Stimulated activated CD4-positive, alpha-beta T cell treated with anti-CD3 and anti-CD28 coated beads, Interleukin-1b, Interleukin-23, amount 100 ng/mL, for 24 hours (primary cell): ENCODE measurements at regions not wholly inside any gene's neighbourhood (a gene's known extent, or its start where the extent isn't known, plus 50 kb on each side); places are given as distances from the start of the nearest gene placed in this dataset.
"Not testable (repeated sequence)": the region's sequence is repeated elsewhere in the genome, so short reads cannot be mapped to it uniquely, and the experiment has no call there.

Source experiments
- DNase-seq, 4 experiments: peaks; one replicate each; pipeline ENCODE4 v3.0.0-alpha.2; 2020; ENCODE audit warnings: low read depth in 4 of 4, low spot score in 1 of 4

DNA sequence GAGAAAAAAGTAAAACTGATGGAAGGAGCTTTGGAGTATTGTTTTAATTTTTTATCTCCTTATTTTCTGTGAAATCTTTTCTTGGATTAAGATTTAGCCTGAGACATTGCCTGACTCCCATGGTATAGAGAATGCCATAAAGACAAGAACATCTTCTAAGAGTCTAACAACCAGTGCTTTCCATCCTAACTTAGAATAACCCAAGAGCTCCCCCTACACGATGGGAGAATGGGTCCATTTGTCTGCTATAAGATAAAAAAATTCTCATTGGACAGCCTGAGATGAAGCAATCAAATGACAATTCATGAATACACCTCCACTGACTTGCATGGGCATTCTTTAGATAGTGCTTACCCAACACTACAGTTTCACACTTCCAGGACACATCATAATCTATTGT, 478.1 kb downstream of the TTLL7 start:
- DNase-seq = no peak

DNA sequence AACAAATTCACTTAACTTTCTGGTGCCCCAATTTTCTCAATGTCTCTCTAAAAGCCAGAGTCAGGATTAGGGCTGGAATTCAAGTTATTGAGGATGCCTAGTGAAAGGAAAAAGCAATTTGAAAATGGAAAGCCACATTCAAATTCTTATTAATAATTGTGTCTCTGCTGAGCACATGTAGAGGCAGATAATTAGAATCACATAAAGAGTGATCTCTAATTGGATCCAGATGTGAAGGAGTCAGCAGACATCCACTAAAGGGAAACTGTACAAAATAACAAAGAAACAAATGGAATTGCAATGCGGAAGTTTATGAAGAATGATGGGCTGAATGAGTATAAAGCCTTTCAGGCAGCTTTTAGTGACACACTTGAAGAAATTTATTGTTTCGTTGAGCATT, 482.6 kb downstream of the TTLL7 start:
- no peak for DNase-seq

DNA sequence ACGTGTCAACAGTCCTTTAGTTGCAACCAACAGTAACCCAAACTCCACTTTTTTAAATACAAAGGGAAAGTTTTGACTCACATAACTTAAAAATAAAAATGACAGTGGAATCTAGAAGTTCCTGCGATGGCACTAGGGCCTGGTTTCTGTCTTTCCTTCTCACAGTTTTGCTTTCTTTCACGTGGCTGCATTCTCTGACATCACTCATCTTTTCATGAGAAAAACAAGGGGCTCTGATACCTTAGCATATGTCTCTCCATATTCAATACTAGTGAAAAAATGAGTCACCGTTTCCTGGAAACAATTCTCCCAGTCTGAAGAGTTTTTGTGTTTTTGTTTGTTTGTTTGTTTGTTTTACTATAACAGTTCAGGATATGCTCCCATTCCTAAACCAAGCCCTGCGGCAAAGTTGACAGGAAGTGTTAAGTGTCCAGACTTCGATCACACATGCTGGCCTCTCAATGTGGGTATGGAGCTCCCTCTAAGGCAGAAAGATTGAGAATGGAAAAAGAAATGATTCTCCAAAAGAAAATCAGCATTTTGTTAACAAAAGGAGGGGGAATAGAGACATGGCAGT, 483.3 kb downstream of the TTLL7 start:
- DNase-seq = no peak

DNA sequence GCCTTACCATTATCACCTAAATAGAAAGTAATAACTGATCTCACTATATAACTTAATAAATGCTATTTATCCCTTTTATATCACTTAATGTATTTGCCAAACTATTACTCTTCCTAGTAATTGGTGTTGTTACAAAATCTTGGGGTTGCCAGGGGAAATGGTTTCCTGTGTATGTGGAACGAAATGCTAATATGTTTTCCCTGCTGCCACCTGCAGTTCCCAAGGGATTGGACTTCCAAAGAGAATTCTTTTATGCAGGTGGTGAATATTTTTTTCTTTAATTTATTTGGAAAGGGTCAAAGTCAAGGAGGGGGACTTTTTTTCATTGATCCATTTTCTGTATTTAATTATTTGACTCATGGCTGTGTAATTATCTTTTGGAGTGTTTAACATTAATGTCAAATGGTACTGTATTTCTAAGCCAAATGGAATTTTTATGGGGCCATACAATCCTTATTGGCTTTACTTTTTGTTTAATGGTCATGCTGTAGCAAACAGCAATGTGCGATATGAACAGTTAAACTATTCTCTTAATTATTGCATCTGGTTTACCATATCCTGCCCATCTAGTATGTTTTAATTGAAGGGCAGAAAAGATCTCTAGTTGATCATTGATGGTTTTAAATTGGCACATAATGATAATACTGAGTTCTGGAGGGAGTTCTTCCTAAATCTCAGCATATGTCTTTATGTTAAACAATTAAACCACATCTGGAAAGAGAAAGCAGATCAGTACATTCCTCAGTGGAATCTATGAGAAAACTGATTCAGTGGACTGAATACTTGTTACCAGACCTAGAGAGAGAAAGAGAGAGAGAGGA, 486.3 kb downstream of the TTLL7 start:
- no peak for DNase-seq

DNA sequence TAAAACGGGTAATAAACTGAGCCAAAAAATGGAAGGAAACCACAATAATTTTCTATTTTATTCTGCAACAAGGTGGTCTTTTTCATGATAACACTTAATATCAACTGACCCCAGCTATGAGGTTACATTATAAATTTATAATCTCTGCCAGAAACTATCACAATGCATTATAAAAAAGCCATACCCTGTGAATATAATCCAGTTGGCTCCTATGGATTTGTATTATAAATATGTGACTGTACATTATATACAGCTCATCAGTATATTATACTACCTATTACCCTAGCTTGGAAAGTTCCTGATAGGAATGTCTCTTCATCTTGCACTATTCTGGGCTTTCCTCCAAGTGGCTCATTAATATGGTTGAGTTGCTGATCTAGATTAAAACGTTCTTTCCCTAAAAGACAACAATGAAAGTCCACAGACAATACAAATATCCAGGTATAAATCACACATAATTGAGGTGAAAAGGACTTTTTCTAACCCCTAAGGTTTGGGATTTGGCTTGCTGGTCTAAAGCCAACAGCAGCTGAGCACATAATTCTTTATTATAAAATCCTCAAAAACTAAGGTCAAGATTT, 487.7 kb downstream of the TTLL7 start:
- DNase-seq = no peak

DNA sequence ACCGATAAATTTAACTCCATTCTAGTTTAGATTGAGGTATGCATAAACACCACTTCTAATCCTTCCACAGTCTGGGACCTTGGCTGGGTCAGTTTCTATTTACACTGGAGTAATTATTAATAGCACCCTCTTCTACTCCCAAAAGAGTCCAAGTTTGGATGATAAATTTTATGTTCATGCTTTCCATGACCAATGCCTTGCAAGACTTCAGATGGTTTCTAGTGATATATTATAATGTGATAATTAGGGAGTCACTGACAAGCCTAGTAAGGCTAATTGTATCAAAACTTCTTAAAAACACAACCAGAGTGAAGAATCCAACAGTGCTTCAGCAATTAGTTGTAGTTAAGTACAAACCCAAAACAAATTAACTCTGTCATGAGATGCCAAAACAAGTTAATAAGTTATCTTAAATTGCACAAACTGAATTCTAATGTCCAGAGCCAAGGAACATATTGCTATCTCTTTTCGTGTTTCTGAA, 489.6 kb downstream of the TTLL7 start:
- no peak for DNase-seq

DNA sequence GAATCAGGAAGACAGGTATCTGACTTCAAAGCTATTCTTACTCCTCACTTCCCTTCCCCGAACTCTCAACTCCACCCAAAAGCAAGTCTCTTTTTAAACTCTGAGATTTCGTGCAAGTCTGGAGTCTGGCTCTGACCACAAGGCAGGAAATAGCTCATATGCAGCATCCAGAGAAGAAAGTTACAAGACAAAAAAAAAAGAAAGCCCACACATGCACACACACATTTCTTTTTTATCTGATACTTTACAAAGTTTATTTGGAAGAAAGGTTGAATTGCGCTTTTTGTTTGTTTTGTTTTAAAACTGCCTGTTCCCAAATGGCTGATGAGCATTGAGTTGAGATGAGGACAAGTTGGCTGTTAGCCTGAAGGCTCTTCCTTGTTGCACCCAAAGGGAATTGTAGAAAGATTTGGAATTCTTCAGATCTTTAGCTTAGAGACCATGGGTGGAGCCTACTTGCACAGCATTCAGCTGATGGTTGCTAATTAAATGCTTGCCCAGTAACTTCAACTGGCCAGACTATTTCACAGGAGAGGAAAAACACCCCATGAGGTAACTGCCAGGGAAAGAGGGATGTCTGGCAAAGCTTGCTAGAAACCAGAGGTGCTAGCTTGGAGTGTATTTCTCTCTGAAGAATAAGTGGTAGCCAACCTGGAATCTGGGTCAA, 490.3 kb downstream of the TTLL7 start:
- DNase-seq = no peak

DNA sequence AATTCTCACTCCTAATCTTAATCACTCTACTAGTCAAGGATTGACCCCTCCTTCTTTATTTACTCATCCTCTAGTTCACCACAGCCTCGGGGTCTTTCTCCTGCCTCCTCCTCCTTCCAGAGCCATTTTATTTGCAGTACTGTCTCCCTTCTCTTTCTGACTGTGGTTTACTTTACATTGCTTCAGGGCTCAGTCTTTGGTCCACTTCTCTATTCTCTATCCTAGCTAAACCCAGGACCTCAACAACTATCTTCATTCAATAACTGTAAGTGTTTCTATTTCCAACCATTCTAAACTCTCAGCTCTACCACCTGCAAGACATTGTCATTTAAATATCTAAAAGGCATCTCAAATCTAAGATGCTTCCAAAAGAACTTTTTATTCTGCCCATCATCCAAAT, 493.8 kb downstream of the TTLL7 start:
- DNase-seq = no peak

DNA sequence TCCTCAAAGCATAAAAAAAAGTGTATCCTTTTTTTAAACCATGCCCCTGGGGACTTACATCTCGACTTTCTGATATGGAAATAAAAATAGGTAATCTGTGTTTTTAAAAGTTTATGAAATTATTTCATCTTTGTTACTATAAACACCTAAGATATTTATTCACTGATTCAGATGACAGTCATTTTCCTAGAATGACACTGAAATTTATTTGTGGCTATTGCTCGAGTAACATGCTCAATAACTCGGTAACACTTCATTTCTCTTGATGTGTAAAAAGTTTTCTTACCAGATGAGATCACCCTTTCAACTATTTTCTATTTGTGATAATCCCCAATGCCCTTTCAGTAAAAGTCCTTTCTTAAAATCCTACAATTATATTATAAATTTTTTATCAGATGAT, 495.8 kb downstream of the TTLL7 start:
- DNase-seq = no peak

DNA sequence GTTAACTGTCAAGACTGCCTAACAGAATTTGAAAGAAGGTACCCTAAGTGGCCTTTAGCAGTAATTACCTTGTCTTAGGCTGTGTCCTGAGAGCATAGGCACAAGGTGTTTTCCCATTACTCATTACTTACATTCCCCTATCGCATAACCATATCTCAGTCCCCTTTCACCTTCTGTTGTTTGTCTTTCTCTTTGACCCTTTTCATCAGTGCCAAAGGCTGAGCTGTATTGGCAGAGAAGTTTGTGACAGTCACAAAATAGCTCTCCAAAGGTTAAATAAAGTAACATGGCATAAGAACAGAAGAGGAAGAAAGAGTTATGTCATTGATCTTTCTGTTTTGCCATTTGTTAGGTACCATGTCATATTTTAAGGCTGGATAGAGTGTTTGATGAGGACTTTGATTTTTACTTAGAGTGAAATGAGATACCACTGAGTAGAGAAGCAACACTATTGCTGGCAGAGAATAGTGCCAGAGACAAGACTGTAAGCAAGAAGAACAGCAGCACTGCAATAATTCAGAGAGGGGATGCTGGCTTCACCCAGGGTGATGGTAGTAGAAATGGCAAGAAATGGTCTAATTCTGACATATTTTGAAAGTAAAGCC, 497.8 kb downstream of the TTLL7 start:
- DNase-seq = no peak

DNA sequence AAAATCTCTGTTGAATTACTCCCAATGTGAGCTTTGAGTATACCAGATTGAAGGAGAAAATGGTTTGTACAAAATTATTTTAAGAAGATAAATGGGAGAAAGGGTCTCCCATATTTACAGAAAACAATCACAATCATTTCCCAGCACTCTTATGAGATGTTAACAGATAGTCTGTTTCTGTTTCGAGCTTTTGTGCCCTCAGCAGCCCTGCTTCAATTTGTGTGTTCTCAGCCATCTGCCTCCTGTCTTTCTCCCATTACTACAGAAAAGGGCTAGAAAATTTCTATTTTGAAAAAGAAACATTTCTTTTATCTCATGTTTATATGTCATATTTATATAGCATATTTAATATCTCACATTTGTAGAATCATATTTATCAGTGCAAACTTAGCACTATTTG, 498.4 kb downstream of the TTLL7 start:
- no peak for DNase-seq

DNA sequence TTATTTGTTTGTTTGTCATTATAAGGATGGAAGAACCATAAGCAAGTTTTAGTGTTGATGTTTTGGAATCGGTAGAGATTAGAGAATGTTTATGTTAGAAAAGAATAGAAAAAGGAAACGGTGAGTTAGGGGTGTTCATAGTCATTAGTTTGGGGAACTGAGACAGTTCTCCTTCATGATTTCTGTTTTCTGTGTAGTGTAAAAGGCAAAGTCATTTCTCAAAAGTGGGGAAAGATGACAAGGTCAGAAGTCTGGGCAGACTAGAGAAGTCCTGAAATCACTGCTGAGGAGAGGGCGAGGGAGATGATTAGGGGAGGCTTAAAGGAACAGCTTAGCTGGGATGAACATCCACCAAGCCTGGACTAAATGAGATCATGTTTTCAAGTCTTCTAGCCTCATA, 498.9 kb downstream of the TTLL7 start:
- DNase-seq = no peak

DNA sequence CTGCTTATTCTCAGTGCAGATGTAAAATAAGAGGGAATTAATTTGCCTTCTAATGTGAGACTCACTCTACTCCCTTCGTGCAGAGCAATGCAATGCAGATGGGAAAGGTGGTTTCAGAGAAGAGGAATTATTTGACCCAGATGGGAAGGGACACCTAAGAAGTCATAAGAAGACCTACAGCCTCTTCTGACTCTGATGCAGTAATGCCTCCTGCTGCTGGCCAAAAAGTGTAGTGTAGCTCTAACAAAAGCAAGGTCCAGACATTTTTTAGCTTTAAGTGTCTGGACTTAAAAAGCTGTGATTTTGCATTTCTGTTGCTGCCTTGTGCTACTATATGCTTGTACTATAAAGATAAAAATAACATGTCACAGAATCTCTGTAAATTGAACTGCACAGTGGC, 501.4 kb downstream of the TTLL7 start:
- no peak for DNase-seq

DNA sequence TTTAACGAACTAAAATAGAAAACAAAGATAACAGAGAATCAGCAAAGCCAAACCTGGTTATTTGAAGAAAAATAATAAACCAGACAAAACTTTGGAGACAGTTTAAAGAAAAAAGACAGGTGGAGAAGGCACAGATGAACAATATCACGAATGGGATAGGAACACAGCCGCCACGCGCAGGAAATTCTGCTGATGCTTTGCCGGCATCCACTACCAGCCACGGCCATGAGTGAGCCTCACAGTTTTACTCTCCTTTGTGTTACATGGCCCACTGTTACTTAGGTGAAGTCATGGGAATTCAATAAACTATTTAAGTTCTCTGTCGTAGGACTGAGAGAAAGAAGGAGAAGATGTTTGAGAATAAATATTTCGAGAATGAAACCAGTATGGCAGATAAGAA, 503.4 kb downstream of the TTLL7 start:
- no peak for DNase-seq

DNA sequence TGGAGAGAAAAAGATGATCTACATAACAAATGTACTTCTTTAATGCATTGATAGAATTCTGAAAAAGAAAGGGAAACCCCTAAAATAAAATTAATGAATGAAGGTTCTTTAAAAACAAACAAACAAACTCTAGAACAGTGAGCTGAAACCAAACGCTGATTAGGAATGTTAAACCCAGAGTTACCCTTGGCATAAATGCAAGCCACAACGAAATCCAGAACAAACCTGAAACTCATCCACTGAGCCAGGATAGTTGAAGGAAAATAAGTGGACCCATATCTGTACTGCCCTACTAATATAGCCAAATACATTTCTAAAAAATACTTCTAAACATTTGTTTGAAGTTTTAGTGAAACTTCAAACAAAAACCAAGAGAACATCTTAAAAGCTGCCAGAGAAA, 505.3 kb downstream of the TTLL7 start:
- no peak for DNase-seq

DNA sequence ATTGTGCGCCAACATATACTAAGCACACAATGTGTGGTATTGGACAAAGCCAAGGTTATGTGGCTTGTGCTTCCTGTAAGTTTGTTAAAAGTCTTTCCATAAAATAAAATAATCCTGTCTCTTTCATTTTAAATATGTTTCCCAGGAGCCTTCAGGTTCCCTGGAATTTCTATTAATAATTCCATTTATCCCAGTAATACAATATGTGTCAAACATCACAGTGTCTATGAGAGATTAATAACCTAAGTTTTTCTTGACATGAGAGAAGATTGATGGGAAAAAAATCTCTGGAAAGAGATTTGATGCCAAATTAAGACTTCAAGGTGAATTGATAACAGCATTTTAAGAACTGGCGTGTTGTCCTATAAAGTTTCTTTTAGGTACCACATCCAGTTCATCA, 507.0 kb downstream of the TTLL7 start:
- no peak for DNase-seq

DNA sequence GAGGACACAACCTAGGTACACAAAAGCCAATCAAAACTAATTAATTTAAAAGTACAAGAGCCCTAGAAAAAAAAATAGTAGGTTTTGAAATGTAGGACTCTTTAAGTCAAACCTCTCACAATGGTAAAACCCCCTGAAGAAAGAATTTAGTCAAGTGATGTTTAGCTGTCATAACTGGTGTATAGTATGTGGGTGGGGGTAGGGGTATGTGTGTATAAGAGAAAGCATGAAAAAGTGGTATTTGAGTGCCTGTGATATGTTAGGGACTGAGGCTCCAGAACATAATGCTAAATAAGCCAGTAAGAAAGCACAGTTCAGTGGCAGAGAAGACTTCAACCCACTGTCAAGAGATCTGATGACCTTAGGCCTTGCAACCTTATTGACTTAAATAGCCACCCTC, 507.9 kb downstream of the TTLL7 start:
- DNase-seq = no peak

DNA sequence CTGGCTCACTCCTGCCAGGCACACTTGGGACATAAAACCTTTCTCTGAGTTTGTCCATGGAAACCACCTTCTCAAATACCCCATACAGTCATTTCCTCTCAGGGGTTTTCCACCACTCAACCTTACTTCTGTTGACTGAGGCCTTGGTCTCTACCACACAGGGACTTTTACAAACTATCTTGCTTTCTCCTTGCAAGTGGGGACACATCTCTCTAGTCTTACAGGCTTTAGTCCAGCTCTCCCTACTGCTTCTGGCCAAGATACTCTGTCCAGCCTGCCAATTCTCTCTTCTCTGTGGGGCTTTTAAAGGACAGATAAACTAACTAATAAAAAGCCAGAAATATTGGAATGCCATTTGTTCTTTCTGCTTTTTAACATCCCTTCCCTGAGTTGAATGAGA, 510.8 kb downstream of the TTLL7 start:
- DNase-seq = not testable (repeated sequence)

DNA sequence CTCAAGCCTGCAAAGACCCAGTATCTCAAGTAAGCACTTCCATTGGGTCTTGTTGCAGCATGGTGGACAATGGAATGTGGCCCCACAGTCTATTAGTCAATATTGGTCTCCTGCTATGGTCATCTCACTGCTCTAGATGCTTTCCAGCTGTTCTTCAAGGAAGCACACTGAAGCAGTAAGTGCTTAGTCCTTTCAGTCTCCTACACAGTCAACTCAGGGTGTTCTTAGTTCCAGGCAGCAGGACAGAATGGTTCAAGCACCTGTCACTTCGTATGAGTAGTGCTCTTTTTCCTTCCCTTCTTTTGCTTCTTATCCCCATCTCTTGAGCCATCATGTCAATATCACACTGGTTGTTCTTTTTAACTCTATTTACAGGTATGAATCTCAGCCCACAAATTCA, 511.5 kb downstream of the TTLL7 start:
- DNase-seq = not testable (repeated sequence)

DNA sequence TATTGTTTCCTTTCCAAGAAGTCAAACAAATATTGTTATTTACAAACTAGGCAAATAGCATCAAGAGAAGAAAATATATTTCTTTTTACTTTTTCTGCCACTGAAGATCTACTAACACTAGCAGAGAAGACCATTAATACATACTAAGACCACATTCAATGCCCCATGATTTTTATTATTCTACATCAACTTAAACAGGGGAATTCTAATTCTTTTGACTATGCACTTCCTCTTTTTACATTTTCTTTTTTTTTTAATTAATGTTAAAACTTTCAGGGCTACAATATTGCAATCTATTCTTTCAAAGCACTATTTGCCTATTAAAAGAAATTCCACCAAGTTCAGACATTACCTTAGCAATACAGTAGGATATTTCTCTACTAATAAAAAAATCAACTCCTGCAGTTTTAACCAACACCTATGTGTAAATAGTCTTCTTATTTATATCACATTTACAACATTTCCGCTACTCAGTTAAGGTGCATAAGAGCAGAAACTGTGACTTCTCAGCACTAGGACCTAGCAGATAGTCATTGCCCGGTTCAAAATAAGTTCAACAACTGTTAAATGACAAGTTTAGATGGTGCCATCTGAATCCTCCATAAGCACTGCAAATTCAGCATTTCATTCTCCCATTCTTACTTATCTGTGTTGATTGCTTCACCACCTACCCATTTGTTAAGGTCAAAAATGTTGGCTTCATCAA, 513.5 kb downstream of the TTLL7 start:
- not testable (repeated sequence) for DNase-seq

DNA sequence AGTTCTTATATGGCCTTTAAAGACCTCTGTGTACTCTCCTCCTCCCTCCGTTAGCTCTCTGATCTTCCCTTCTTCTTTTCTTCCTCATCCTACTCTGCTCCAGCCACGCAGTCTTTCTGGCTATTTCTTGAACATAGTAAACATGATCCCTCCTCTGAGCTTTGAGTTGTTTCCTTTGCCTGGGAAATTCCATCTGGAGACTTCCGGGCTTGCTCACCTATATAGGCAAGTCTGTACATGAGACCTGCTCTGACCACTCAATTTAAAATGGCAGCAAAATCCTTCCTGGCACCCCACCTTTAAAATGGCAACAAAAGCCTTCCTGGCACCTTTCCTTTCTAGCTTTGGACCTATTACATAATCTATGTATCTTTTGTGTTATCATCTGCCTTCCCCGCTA, 517.6 kb downstream of the TTLL7 start:
- DNase-seq = not testable (repeated sequence)
